Right atrium auricular region (tissue), 2 donors: ENCODE measurements at regions not wholly inside any gene's neighbourhood (a gene's known extent, or its start where the extent isn't known, plus 50 kb on each side); places are given as distances from the start of the nearest gene placed in this dataset.

Experiments used
- DNase-seq: peaks from one replicate; pipeline ENCODE4 v3.0.0-alpha.2; 2019; ENCODE audit warnings: low spot score
- H3K27ac ChIP-seq, 2 donors: fragments of 200-600 bp; sonication (generic); 1 replicate in 1 of 2; 2 replicates in 1 of 2; pipeline ENCODE4 v1.5.1; 2016 to 2019
- H3K27me3 ChIP-seq, 2 donors: fragments of 200-600 bp; sonication (generic); one replicate each; pipeline versions ENCODE4 v1.5.1 to v1.6.0; 2017 to 2019
- H3K36me3 ChIP-seq: fragments of 200-600 bp; sonication (generic); one replicate; pipeline ENCODE4 v1.5.1; 2016
- H3K4me1 ChIP-seq, 2 donors: fragments of 200-600 bp; sonication (generic); one replicate each; pipeline versions ENCODE4 v1.5.1 to v1.6.0; 2017 to 2019
- H3K4me3 ChIP-seq, 2 donors: fragments of 200-600 bp; sonication (generic); 1 replicate in 1 of 2; 2 replicates in 1 of 2; pipeline ENCODE4 v1.5.1; 2017 to 2019; ENCODE audit warnings: mild to moderate bottlenecking in 1 of 2, moderate library complexity in 1 of 2
- H3K9me3 ChIP-seq, 2 donors: fragments of 200-600 bp; sonication (generic); one replicate each; pipeline ENCODE4 v1.5.1; 2019
- CTCF ChIP-seq, 2 donors: fragments of 200-600 bp; sonication (generic); IDR thresholded peaks; one replicate each; pipeline ENCODE4 v1.5.1; 2019; ENCODE audit warnings: antibody characterized with exemption in 2 of 2

GRCh38 chr3:150202711-150203110 lies 205.4 kb upstream of the TSC22D2 start:
- no peaks in the 10 kb centered on the region for H3K36me3 ChIP-seq
- no peak overlapping the region for H3K4me3 ChIP-seq
- H3K9me3 ChIP-seq = peaks cover 0 to 11% of the 10 kb centered on the region in 2 donors
- no peak for DNase-seq
- TF ChIP-seq CTCF (IDR thresholded peaks at IDR 0.05) = no peak
- no peaks in the 10 kb centered on the region for H3K27me3 ChIP-seq
- no peak overlapping the region for H3K27ac ChIP-seq
- no peaks in the 10 kb centered on the region for H3K4me1 ChIP-seq

- H3K4me1 ChIP-seq = no peaks in the 10 kb centered on the region
- no peak overlapping the region for H3K4me3 ChIP-seq
- no peak for DNase-seq
- no peak overlapping the region for H3K27ac ChIP-seq
- peaks cover 0 to 18% of the 10 kb centered on the region in 2 donors for H3K9me3 ChIP-seq
- no peaks in the 10 kb centered on the region for H3K36me3 ChIP-seq
- TF ChIP-seq CTCF (IDR thresholded peaks at IDR 0.05) = no peak
- H3K27me3 ChIP-seq = no peaks in the 10 kb centered on the region
Measured at GRCh38 chr3:150194957-150195356, 213.1 kb upstream of the TSC22D2 start.

- Histone ChIP-seq H3K27ac (no peak overlapping the region), H3K4me1 (no peaks in the 10 kb centered on the region), H3K27me3 (no peaks in the 10 kb centered on the region), H3K4me3 (no peak overlapping the region), H3K36me3 (no peaks in the 10 kb centered on the region), H3K9me3 (peaks cover 0 to 18% of the 10 kb centered on the region in 2 donors)
- DNase-seq = no peak
- TF ChIP-seq CTCF (IDR thresholded peaks at IDR 0.05) = no peak
Measured at GRCh38 chr3:150194513-150194912, 213.6 kb upstream of the TSC22D2 start.

DNA sequence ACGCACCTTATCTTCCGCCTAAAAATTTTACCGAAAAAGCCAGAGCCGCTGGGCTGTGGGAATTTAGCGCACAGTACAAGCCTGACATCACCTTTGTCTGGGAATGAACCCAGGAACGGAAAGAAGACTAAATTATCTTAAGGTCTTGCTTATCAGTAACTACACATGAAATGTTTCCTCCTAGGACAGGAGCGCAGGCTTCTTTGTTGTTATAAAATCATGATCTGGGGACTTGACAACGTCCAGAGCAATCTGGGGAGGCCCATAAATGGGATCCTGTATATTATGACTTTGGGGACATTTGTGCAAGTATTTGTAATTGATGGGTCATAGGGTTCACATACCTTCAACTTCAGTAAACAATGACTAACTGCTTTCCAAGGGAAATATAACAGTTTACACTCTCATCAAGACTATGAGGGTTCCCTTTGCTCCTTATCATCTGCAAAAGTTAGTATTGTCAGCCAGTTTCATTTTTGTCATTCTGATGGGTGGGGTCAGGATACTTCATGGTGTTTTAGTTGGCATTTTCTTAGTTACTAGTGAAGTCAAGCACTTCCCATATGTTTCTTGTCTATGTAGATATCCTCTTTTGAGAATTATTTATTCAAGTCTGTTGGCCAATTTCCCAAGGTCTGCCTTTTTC lies 213.9 kb upstream of the PFN2 start:
- H3K27me3 ChIP-seq = no peaks in the 10 kb centered on the region
- H3K4me1 ChIP-seq = peaks cover 0 to 12% of the 10 kb centered on the region in 2 donors
- DNase-seq = no peak
- H3K9me3 ChIP-seq = peaks cover 0 to 6% of the 10 kb centered on the region in 2 donors
- H3K27ac ChIP-seq = peak overlapping the region in 1 of 2 donors; percentile 13
- peak; percentile 2 to 7 for TF ChIP-seq CTCF (IDR thresholded peaks at IDR 0.05)
- peak overlapping the region in 1 of 2 donors; percentile 39 for H3K4me3 ChIP-seq
- no peaks in the 10 kb centered on the region for H3K36me3 ChIP-seq

GRCh38 chr3:150183678-150184425 lies 213.2 kb upstream of the PFN2 start:
- no peaks in the 10 kb centered on the region for H3K27me3 ChIP-seq
- H3K4me3 ChIP-seq = peak overlapping the region; percentile 17 to 39
- peak overlapping the region in 1 of 2 donors; percentile 13 for H3K27ac ChIP-seq
- TF ChIP-seq CTCF (IDR thresholded peaks at IDR 0.05) = peak; percentile 52 to 85
- H3K4me1 ChIP-seq = peaks cover 0 to 12% of the 10 kb centered on the region in 2 donors
- peak; percentile 77 for DNase-seq
- no peaks in the 10 kb centered on the region for H3K36me3 ChIP-seq
- H3K9me3 ChIP-seq = peaks cover 0 to 5% of the 10 kb centered on the region in 2 donors
